A673 (cell line): ENCODE measurements at regions not wholly inside any gene's neighbourhood (a gene's known extent, or its start where the extent isn't known, plus 50 kb on each side); places are given as distances from the start of the nearest gene placed in this dataset.

ENCODE experiments used
- BruUV-seq: library from RNA; stranded (reverse); fragments of 400-500 nt; replicated peaks from 2 replicates; lab custom pipeline; 2021; lab: Mats Ljungman, UMichigan
- CTCF ChIA-PET: fragments of 300-600 bp; sonication (Branson Sonifier 250); formaldehyde crosslinking; loops from one replicate; lab custom pipeline; 2022; ENCODE audit warnings: antibody characterized with exemption; lab: Charles Lee
- POLR2A ChIA-PET: fragments of 300-600 bp; sonication (Branson Sonifier 250); formaldehyde crosslinking; loops from one replicate; lab custom pipeline; 2022; ENCODE audit warnings: antibody characterized with exemption; ENCODE audit not compliant: low non-redundant PET; lab: Charles Lee
- DNase-seq: peaks from one replicate; pipeline ENCODE4 v3.0.0-alpha.2; 2015; ENCODE audit warnings: low spot score
- H3K27ac ChIP-seq: fragments of 200-600 bp; sonication (generic); 2 replicates; pipeline ENCODE4 v1.5.1; 2016; ENCODE audit warnings: mixed run types, low read depth, mild to moderate bottlenecking, mixed read lengths, antibody characterized with exemption, low read length; ENCODE audit not compliant: poor library complexity, severe bottlenecking
- H3K27me3 ChIP-seq: fragments of 200-600 bp; sonication (generic); replicated peaks from 2 replicates; pipeline ENCODE4 v1.6.1; 2017; ENCODE audit warnings: mixed run types, low read depth, mild to moderate bottlenecking, mixed read lengths, antibody characterized with exemption, low read length; ENCODE audit not compliant: insufficient read depth, poor library complexity
- H3K36me3 ChIP-seq: fragments of 200-600 bp; sonication (generic); 2 replicates; pipeline ENCODE4 v1.6.1; 2016; ENCODE audit warnings: mixed run types, mild to moderate bottlenecking, mixed read lengths, antibody characterized with exemption, low read length; ENCODE audit not compliant: insufficient read depth, poor library complexity, severe bottlenecking
- H3K4me1 ChIP-seq: fragments of 200-600 bp; sonication (generic); 2 replicates; pipeline ENCODE4 v1.6.1; 2017; ENCODE audit warnings: mixed run types, mild to moderate bottlenecking, mixed read lengths, antibody characterized with exemption, low read length; ENCODE audit not compliant: insufficient read depth, poor library complexity, severe bottlenecking
- H3K4me3 ChIP-seq: fragments of 200-600 bp; sonication (generic); 2 replicates; pipeline ENCODE4 v1.5.1; 2016; ENCODE audit warnings: low read depth, mixed run types, mild to moderate bottlenecking, mixed read lengths, low read length; ENCODE audit not compliant: poor library complexity, severe bottlenecking
- H3K9me3 ChIP-seq: fragments of 200-600 bp; sonication (generic); 2 replicates; pipeline ENCODE4 v1.6.1; 2016; ENCODE audit warnings: mixed run types, low read depth, mild to moderate bottlenecking, mixed read lengths, antibody characterized with exemption, low read length; ENCODE audit not compliant: poor library complexity, severe bottlenecking
- CTCF ChIP-seq: fragments of 300-800, 200-600 bp; sonication (generic); conservative IDR thresholded peaks from 2 replicates; pipeline ENCODE4 v1.5.1; 2017; ENCODE audit warnings: low read depth, mild to moderate bottlenecking, antibody characterized with exemption, low read length, moderate library complexity, mixed read lengths
- EZH2 ChIP-seq: fragments of 200-600 bp; sonication (generic); IDR thresholded peaks from 2 replicates; pipeline ENCODE4 v1.6.1; 2017; ENCODE audit warnings: borderline replicate concordance, low read depth, mild to moderate bottlenecking, mixed read lengths, antibody characterized with exemption, low read length; ENCODE audit not compliant: poor library complexity, severe bottlenecking
- intact Hi-C: fragments of 100-400 bp; cut with micrococcal nuclease; formaldehyde crosslinking; loops from one replicate; pipeline ENCODE4 v1.10.0; 2022; ENCODE audit not compliant: unreplicated experiment

- Histone ChIP-seq H3K27ac (no peak overlapping the region), H3K9me3 (no peaks in the 10 kb centered on the region), H3K36me3 (no peaks in the 10 kb centered on the region), H3K4me3 (no peak overlapping the region), H3K4me1 (no peaks in the 10 kb centered on the region), H3K27me3 (no peaks in the 10 kb centered on the region)
- POLR2A ChIA-PET = no interaction called here
- no TSS peak for BruUV-seq
- intact Hi-C loops = no loop called here
- CTCF ChIA-PET = no interaction called here
- no peak for DNase-seq
- TF ChIP-seq EZH2 (no peak), CTCF (no peak)
These were observed 739.5 kb downstream of the SORCS1 start for GRCh38 chr10:106424981-106425380.

- DNase-seq = peak; percentile 18
- H3K4me1 ChIP-seq = no peaks in the 10 kb centered on the region
- intact Hi-C loops = no loop called here
- TF ChIP-seq EZH2 (no peak), CTCF (no peak)
- no TSS peak for BruUV-seq
- POLR2A ChIA-PET = no interaction called here
- no peaks in the 10 kb centered on the region for H3K27me3 ChIP-seq
- H3K36me3 ChIP-seq = no peaks in the 10 kb centered on the region
- H3K4me3 ChIP-seq = no peak overlapping the region
- H3K27ac ChIP-seq = no peak overlapping the region
- H3K9me3 ChIP-seq = no peaks in the 10 kb centered on the region
- CTCF ChIA-PET = no interaction called here
These were observed 740.5 kb downstream of the SORCS1 start for GRCh38 chr10:106424054-106424453.

- intact Hi-C loops = no loop called here
- BruUV-seq = no TSS peak
- no peak for DNase-seq
These were observed 754.2 kb downstream of the SORCS1 start for GRCh38 chr10:106410331-106410730.

More at GRCh38 chr10:106410331-106410730, 754.2 kb downstream of the SORCS1 start:
- Histone ChIP-seq H3K4me1 (peaks cover 13% of the 10 kb centered on the region), H3K36me3 (no peaks in the 10 kb centered on the region), H3K4me3 (no peak overlapping the region), H3K27ac (no peak overlapping the region), H3K27me3 (no peaks in the 10 kb centered on the region), H3K9me3 (no peaks in the 10 kb centered on the region)
- no peak for TF ChIP-seq CTCF
- TF ChIP-seq EZH2 = no peak
- POLR2A ChIA-PET = no interaction called here
- CTCF ChIA-PET = no interaction called here
